ENCODE measurements at regions not wholly inside any gene's neighbourhood (a gene's known extent, or its start where the extent isn't known, plus 50 kb on each side); places are given as distances from the start of the nearest gene placed in this dataset.
"Not testable (repeated sequence)": the region's sequence is repeated elsewhere in the genome, so short reads cannot be mapped to it uniquely, and the experiment has no call there.

DNA sequence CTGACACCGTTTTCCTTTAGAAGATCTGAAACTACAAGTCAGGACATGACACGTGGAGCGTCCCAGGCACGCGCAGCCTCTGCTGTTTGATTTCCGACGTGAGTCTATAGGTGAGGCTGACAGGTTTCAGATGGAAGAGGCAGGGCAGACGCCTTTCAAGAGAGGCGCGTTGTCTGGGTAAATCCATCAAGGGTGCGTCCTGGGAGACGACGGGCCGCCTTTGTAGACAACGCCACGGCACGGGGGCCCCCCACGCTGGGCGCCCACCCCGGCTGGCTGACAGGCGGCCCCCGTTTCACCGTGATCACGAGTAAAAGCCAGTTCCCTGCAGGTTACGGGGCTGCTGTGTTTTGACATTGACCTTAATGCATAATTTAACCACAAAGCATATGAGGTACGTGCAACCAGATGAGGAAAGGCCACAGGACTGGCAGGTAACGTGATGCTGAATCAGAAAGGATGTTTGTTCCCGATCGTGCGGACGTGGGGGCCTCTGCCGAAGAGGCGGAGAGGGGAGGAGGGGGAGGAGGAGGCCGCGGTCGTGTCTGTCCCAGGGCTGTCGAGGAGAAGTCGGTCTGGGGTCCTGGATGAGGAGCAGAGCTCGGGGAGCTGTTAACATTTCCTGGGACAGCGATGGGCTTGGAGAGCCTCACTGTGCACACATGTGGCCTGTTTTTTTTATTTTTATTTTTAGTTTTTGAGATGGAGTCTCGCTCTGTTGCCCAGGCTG lies 51.1 kb upstream of the PPP2R3B start:
- DNase-seq (ENCODE audit: low read depth), result no peak

DNA sequence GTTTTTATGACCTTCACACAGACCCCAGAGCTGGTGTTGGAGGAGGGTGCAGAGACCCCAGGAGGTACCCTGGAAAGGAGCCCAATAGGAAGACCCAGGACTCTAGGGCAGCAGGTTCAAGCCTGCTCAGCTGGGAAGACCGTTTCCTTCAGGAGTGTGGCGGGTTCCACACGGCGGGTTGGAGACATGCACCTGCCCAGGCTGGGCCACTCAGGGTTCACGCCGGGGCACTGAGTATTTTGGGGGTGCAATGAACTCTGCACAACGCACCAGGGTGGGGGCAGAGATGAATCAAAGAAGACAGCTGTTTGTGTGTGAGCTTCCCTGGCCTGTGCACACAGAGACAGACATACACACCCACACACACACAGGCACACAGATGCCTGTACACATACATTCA lies 52.5 kb upstream of the PPP2R3B start:
- no peak for DNase-seq (ENCODE audit: low read depth)

DNA sequence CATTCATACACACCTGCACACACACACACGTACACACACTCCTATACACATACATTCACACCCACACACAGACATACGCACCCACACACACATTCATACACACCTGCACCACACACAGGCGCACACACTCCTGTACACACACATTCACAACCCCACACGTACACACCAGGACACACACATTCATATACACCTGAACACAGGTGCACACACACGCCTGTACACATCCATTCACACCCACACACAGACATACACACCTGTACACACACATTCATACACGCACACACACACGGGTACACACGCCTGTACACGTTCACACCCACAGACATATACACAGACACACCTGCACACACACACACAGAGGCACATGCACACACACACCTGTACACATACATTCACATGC lies 53.0 kb upstream of the PPP2R3B start:
- no peak for DNase-seq (ENCODE audit: low read depth)

DNA sequence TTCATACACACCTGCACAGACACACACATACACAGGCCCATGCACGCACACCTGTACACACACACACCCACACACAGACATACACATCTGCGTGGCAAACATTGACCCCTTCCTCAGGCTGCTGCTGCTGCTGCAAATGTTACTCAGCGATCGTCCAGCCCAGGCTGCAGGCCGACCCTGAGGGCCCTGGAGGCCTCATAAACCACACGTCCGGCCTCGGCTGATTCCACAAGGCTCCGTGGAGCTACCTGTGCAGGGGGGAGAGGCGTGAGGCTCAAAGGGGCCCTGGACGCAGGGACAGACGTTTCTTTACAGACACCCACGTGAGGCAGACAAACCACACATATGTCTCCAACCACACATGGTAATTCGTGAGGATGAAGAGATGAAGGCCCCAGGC lies 53.9 kb upstream of the PPP2R3B start:
- no peak for DNase-seq (ENCODE audit: low read depth)

DNA sequence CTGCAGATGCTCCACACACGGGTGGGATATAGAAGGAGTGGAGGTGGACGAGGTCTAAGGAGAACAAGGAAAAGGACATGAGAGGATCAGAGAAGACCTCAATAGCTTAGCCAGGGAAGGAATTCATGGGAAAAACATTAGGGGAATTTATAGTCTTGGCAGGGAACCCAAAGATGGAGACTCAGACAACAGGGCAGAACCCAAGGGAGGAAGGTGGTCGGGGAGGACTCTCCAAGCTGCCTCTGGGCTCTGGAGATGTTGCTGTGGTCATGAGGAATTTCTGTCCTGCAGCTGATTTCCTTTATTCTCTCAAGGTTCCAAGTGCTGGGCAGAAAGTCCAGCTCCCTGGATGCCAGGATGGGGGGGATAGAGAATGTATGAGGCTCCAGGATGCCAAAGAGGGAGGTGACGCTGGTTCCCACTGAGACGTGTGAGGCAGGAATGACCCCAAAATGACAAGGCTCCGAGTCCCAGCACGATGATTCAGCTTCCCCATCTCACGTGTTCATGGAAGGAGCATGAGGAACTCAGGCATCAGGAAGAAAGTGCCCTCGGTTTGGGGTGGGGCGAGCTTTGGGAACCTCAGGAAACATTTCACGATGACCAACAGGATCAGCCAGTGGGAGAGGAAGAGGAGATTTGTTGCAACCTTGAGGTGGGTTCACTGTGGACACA lies 57.0 kb upstream of the PPP2R3B start:
- DNase-seq (ENCODE audit: low read depth), result no peak

DNA sequence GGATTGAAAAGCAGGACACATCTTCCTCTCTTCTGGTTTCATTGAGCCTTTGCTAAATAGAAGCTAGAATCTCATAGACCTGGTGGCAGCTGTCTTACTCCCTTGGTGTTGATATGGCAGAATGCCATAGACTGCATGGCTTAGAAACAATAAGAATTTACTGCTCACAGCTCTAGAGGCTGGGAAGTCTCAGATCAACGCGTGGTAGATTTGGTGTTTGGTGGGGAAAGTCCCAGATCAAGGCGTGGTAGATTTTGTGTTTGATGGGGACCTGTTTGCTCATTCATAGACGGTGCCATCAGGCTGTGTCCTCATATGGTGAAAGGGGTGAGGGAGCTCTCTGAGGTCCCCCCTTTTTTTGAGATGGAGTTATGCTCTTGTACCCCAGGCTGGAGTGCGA lies 57.6 kb upstream of the PPP2R3B start:
- no peak for DNase-seq (ENCODE audit: low read depth)

DNA sequence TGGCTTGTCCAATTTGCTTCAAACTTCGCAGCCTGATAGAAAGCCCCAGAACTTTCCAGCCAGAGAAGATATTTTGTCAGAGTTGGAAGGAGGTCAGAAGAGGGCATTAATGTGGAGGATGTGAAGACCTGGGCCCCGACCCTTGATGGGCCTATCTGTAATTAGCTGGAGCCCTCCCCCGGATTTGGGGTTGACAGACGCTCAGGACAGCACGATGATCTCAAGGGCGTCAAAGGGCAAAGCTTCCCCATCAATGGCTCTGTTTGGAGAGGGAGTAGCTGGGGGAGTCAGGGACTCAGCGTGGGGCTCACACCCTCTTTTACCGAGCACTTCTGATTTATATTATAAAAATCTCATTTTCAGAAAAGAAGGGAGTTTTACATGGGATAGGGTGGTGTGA lies 59.0 kb upstream of the PPP2R3B start:
- DNase-seq (ENCODE audit: low read depth), result no peak

DNA sequence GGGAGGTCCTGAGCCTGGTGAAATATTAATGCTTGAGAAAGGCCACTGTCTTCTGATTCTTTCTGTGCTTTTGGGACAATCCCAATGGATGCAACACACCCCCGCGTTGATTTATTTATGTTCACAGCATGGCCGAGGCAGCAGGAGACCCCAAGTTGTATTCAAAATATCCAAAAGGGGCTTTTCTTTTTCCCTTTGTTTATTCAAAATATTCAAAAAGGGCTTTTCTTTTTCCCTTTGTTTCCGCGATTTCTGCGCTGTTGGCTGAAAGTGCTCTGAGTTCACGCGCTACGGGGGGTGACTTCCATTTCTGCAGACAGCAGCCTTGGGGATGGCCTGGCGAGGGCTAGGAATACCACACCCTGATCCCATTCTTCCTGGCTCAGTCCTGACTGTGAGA lies 59.5 kb upstream of the PPP2R3B start:
- DNase-seq (ENCODE audit: low read depth), result no peak

DNA sequence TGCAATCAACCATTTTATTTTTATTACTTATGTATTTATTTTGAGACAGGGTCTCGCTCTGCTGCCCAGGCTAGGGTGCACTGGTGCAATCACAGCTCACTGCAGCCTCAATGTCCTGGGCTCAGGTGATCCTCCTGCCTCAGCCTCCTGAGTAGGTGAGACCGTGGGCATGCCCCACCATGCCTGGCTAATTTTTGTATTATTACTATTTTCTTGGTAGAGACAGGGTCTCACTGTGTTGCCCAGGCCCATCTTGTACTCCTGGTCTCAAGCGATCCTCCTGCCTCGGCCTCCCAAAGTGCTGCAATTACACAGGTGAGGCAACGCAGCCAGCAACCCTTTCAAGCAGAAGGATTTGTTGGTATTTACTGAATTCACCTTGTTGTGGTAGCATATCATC lies 60.3 kb upstream of the PPP2R3B start:
- no peak for DNase-seq (ENCODE audit: low read depth)

DNA sequence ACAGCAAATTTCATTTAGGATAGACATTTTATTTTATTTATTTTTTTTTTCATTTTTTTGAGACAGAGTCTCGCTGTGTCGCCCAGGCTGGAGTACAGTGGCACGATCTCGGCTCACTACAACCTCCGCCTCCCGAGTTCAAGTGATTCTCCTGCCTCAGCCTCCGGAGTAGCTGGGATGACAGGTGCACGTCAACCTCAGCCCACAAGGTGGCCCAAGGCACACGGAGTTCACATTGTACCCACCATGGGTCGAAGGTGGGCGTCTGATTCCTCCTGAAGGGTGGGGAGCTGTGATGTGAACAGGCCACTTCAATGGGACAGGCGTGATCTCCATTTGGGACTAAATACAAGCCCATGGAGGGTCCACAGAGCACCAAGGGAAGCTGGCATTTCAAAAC lies 65.0 kb upstream of the PPP2R3B start:
- not testable (repeated sequence) for DNase-seq (ENCODE audit: low read depth)

DNA sequence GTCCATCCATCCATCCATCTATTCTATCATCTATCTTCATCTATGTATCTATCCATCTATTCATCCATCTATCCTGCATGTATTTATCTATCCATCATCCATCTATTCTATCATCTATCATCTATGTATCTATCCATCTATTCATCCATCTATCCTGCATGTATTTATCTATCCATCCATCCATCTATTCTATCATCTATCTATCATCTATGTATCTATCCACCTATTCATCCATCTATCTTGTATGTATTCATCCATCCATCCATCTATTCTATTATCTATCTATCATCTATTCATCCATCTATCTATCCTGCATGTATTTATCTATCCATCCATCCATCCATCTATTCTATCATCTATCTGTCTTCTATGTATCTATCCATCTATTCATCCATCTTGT lies 65.9 kb upstream of the PPP2R3B start:
- DNase-seq (ENCODE audit: low read depth), result no peak

DNA sequence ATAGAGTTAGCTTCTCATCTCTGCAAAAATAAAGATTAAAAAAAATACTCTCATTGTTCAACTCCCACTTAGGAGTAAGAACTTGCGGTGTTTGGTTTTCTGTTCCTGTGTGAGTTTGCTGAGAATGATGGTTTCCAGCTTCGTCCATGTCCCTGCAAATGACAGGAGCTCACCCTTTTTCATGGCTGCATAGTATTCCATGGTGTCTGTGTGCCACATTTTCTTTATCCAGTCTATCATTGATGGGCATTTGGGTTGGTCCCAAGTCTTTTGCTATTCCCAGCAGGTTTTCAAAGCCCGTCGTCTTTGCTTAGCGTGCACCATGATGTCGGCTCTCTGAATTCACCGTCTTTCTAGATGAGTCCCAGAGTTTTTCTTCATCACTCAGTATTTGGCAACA lies 67.8 kb upstream of the PPP2R3B start:
- DNase-seq (ENCODE audit: low read depth), result not testable (repeated sequence)

DNA sequence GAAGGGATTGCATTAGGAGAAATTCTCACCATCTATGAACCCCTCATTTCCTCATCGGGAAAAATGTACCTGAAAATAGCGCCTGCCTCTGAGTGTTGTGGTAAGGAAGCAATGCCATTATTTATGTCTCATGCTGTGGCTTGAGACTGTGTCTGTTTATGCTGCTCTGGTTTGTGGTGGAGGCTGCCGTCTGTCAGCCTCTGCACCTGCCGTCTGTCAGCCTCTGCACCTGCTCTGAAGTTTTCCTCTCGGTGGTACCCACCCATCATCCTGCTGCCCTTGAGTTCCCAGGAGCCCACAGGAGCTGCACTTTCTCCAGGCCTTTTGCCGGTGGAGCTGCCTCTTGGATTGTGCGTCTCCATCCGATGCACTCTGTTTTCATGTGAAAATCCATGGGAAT lies 68.5 kb upstream of the PPP2R3B start:
- DNase-seq (ENCODE audit: low read depth), result no peak

DNA sequence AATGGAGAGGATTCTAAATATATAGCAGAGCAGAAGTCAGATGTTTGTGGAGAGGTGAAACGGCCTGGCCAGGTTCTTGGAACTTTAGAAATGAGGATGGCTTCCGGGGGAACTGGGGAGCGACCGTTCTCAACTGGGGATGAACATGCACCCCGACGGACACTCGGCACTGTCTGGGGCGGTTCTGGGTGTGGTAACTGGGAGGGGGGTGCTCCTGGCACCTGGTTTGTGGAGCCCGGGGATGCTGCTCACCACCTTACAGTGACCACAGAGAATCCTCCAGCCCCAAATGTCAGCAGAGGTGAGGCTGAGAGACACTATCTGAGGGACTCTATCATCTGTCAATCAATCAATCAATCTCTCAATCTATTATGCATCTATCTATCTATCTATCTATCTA lies 69.0 kb upstream of the PPP2R3B start:
- DNase-seq (ENCODE audit: low read depth), result no peak

DNA sequence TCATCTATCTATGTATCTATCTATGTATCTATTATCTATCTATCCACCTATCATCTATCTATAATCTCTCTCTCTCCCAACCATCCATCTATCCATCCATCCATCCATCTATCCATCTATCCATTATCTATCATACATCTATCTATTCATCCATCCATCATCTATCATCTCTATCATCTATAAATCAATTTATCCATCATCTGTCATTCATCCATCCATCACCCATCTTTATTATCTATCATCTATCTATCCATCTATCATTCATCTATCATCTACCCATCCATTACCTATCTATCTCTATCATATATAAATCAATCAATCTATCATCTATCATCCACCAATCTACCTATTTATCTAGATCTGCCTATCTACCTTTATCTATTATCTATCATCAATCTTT lies 69.4 kb upstream of the PPP2R3B start:
- DNase-seq (ENCODE audit: low read depth), result no peak

DNA sequence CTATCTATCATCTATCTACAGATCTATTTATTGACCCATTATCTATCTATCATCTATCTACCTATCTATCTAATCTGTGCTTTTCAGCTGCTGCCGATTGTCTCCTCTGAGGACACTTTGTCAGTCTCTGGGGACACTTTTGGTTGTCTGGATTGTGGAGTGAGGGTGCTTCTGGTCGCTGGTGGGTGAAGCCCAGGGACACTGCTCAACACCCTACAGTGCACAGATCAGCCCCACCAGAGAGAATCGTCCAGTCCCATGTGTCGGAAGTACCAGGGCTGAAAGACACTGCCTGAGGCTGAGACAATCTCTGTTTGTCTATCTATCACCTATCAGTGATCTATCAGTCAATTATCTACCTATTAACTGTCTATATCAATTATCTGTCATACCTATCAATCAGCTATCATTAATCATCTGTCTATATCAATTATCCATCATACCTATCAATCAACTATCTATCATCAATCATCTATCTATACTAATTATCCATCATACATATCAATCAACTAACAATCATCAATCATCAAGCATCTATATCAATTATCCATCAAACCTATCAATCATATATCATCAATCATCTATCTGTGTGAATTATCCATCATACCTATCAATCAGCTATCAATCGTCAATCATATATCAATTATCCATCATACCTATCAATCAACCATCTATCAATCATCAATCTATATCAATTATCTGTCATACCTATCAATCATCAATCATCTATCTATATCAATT lies 70.0 kb upstream of the PPP2R3B start:
- DNase-seq (ENCODE audit: low read depth), result no peak

DNA sequence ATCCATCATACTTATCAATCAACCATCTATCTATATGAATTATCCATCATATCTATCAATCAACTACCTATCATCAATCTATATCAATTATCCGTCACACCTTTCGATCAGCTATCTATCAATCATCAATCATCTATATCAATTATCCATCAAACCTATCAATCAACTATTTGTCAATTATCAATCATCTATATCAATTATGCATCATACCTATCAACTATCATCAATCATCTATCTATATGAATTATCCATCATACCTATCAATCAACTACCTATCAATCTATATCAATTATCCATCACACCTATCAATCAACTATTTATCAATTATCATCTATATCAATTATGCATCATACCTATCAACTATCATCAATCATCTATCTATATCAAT lies 70.6 kb upstream of the PPP2R3B start:
- DNase-seq (ENCODE audit: low read depth), result no peak

DNA sequence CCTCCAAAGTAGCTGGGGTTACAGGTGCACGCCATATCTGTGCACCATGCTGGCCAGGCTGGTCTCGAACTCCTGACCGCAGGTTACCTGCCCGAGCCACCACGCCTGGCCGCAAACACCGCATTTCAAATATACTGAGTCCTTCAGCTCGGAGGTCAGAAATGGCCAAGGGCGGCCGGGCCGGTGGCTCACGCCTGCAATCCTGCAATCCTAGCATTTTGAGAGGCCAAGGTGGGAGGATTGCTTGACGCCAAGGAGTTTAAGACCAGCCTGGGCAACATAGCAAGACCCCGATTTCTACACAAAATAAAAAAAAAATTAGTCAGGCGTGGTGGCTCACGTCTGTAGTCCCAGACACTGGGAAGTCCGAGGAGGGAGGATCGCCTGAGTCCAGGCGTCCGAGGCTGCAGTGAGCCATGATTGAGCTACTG lies 71.9 kb upstream of the PPP2R3B start:
- no peak for DNase-seq (ENCODE audit: low read depth)

DNA sequence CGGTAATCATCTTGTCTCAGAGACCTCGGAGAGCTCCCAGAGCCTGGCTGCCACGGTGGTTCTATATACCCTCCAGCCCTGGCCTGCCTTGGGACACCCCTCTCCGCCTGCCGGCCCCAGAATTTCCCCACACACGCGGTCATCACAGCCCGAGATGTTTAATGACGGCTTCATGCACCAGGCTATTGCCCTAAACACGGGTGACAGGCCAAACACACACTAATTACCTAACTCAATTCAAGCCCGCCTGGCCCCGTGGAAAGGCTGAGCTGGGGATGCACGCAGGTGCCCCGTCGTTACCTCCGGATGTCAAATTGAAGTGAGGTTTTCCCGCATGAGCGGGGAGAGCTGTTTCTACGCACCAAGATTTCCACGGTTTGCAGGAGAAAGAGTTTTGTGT lies 72.9 kb upstream of the PPP2R3B start:
- no peak for DNase-seq (ENCODE audit: low read depth)

DNA sequence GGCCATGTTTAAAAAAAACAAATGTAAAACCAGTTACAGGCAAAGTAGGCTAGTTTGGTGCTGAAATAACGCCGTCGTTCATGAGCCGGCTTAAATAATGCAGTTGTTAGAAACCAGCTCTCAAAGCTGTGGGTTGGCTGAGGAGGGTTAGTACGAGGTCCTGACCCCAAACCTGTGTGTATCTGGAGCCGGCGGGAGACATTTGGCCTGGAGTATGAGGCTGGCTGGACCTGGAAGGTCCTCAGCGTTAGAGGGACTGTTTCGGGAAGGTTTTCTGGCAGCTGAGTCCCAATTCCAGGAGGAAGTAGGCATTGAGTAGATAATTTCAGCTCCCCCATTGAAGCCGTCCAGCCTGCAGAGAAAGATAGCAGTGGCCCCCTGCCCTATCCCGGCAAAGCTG lies 73.4 kb upstream of the PPP2R3B start:
- no peak for DNase-seq (ENCODE audit: low read depth)

DNA sequence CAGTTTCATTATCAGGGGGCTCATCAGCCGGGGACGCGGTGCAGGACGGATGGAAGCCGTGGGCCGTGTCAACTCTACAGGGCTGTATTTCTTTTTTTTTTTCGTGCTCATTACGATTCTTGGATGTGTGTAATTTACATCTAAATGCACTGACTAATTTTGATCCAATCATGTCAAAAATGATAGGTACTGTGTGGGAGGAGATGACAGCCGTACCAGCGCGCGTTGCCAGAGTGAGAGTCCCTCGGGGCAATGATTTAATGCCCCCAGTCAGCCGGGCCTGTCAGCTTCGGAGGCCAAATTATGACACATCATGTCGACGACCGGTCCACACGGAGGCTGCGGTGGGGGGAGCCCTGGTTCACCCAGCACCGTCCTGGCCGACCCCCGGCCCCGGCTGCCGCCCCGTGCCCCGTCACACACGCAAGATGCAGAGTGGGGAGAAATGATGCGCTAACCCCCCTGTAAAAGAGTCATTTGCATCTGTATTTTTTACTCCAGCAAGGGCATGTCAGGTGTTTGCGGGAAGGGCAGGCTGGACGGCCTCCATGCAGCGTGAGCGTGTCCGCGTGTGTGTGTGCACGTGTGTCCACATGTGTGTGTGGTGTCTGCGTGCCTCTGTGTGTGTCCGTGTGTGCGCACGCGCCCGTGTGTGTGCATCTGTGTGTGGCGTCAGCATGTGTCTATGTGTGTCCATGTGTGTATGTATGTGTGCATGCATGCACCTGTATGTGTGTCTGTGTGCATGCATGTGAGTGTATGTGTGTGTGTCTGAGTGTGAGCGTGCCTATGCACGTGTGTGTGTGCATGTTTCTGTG lies 74.3 kb upstream of the PPP2R3B start:
- no peak for DNase-seq (ENCODE audit: low read depth)

DNA sequence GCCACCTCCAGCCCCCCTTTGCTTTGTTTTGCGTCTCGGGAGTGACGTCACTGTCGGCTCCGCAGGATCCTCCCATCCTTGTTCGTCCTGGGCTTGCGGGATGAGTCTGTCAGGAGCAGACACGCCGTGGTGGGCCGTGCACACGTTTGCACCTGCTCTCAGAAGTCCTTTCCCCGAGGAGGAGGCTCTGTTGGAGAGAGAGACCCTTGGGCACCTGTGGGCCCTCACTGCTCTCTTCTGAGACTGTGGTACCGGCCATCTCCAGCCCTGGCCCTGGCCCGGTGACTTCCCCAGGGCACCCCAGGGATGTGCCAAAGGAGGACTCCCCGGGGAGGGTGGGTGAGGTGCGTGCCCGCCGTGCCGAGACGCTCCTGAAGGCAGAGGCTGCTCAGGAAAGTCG lies 76.1 kb upstream of the PPP2R3B start:
- DNase-seq (ENCODE audit: low read depth), result no peak
